HG03175 (cell line): ENCODE measurements at regions not wholly inside any gene's neighbourhood (a gene's known extent, or its start where the extent isn't known, plus 50 kb on each side); places are given as distances from the start of the nearest gene placed in this dataset.

ENCODE experiments used
- ATAC-seq: cut with Tn5 transposase; IDR thresholded peaks from one replicate; pipeline ENCODE4 v1.9.1; 2021; ENCODE audit warnings: mild to moderate bottlenecking, moderate library complexity; ENCODE audit not compliant: unreplicated experiment

DNA sequence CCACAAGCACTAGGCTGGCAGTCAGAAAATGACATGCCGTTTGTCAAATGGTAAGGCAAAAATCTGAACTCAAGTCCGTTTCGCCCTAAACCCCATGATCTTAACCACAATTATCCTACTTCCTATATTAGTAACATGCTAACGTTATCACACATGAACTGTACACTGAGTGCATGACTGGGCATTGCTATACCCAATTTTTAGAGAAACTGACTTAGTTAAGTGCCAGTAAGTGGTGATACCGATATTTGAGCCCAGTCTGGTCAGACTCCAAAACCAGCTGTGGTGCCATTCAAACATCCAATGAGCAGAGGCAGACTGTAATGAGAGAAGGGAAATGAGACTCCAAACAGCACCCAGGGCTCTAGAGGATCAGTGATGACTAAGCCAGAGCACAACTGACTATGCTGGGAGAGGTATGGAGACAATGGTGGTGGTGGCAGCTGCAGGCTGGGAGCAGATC, 311.7 kb upstream of the PKDCC start:
- peak; percentile 97 for ATAC-seq

DNA sequence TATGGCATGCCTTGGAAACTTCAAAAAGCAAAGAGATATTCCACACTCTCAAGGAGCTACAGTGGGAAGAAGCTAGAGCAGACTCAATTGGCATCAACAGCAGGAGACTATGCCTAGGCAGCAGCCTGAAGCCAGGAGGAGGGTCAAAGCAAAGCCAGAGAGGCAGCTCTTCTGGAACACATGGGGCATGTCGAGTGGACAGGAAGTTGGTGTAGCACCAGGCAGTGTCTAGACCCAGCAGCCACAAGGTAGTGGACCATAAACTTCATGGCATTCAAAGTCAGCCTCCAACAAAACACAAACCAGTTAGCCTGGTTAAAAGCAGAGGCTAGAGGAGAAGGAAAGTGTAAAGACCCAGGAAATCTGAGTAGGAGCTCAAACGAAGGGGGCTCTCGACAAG, 311.2 kb upstream of the PKDCC start:
- peak; percentile 40 for ATAC-seq

DNA sequence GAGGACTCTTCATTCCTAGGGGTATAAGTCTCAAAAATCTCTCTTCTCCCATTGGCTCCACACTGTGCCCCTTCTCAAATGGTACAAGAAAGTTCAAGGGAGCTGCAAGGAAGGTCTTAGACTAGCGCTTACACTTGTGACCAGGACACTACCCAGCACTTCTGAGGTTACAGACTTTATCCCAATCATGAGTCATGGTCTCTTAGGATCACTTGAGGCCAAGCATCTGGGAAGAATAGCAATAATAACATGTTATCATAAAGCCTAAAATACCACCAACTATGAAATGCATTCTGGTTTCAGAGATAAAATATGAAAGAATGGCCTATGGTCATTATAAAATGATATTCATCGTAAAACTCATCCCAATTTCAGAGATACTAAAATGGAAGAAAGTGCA, 309.9 kb upstream of the PKDCC start:
- ATAC-seq = no peak

DNA sequence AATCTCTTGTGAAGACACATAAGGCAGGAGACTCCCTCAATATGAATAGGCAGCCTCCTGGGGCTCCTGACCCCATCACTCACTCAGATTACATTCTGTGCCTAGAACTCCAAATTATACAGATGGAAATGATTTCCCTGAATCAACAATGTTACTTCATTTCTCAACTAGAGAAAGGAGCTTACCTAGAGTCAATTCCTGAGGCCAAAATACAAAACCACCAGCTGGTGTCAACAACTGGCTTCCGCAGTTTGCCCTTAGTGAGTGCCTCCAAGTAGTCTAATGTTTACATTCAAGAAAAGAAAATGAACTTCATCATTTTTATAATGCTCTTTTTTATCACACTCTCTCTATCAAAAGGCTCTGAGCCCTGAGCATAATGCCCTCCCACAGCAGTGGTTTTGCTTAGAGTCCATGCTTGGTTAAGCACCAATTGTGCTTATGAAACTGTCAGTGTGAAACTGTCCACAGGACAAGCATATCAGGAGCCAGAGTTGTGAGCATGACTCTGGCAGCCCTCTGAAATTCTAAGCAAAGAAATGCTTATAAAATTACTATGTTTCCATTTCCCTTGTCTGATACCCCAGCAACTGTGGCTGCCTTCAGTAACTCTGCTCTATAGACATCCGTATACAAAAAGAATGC, 305.7 kb upstream of the PKDCC start:
- peak; percentile 100 for ATAC-seq

DNA sequence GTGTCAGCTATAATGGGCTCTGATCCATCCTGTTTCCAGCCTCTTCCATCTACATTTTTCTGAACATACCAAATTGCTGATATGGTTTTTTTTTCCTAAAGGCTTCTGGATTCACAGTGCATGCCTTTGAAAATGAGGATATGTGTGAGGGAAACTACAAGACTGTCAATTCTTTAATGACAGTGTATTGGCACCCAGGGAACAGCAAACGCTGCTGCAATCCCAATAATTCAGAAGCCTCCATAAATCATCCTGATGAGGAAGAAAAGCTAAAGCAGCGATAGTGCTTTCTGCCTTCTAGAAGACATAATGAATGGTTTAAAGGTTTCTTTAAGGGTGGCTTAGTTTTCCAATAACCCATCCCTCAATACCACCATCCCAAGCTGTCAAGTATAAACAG, 304.5 kb upstream of the PKDCC start:
- no peak for ATAC-seq

DNA sequence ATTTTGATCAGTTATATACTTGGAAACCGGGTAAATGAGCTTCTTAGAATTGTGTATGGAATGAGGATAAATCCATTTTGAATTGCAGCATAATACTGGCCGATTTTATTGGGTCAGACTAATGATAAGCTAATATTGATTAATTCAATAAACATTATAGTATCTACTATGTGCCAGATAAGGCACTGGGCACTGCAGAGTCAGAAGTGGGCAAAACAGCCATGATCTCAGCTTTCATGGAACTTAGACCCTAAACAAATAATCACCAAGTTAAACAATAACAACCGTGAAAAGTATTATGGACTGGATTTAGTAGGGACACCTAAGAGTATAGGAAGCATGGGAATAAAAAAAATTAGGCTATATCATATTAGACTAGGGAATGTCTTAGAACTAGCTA, 297.0 kb upstream of the PKDCC start:
- no peak for ATAC-seq

DNA sequence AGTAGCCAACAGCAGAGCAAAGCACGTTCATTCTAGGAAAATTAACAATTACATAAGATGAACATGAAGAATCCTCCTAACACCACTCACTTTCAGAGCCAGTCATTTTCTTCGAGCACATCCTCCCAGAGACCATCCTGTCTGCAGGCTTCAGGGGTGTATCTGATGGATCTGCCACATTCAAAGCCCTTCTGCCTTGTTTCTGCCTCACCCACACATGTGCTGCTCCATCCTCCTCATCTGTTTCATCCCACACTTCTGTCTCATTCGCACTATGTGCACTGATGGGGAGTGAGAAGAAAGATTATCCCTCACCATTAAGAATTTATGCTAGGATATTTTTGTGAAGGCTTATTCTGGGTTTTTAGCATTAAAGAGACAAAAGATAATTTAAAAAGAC, 287.9 kb upstream of the PKDCC start:
- ATAC-seq = no peak

DNA sequence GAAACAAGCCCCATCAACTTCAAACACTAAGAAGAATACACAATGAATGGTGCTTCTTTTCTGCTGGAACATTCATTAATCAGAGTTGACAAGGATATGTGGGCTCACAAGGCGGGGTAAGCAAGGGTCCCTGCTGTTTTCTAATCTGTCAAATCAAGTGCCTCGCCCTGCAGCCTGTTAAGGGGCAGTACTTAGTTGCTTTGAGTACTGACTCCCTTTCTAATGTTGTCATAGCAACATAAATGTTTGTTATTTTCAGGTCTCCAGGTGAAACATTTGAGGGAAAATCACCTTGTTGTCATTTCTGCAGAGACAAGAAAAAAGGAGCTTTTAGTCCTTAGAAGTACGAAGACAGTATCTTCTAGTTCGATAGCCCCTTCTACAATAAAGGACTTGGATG, 284.7 kb upstream of the PKDCC start:
- ATAC-seq = no peak

DNA sequence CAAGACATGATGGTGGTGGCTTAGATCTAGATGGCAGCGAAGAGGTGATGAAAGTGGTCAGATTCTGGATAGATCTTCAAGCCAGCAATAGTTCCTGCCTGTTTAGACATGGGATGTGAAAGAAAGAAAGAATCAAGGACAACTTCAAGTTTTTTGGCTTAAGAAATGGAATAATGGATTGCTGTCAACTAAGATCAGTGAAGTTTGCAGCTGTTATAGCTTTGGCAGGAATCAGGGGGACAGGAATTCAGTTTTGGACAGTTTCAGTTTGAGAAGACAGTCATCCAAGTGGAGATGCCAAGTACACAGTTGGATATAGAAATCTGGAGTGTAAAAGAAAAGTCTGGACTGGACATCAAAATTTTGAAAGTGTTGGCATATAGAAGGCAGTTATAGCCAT, 283.7 kb upstream of the PKDCC start:
- ATAC-seq = no peak

DNA sequence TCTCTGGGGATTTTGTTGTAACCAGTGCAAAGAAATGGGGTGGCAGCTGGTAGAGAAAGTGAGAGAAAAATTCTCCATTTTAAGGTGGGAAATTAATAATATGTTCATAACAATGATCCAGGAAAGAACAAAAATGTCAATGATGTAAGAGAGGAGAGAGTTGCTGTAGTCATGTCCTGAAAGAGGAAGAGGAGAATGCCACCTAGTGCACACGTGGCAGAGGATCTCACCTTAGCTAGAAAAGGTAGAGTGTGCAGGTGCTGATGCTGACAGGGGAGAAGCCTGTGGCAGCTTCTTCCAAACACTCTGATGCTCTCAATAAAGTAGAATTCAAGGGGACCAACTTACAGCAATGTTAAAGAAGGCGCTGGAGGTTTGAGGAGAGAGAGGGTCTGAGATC, 282.9 kb upstream of the PKDCC start:
- no peak for ATAC-seq

DNA sequence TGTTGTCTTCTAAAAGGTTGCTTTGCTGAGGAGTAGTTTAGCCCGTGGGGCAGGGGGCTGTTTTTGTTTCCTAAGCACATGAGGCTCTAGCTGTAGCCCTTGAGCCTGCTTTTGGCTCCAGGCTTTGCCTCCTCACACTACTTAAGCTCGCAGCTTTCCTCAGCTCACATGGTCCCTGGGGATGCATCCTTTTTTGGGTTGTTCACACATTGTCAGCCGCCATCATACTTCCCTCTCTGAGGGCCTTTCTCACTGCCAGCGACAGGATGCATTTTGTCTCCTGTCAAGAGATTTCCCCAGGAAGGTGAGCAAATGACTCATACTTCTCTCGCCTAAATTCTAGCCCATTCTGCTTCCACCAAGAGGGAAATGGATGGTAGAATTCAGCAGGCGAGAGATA, 279.5 kb upstream of the PKDCC start:
- ATAC-seq = no peak

DNA sequence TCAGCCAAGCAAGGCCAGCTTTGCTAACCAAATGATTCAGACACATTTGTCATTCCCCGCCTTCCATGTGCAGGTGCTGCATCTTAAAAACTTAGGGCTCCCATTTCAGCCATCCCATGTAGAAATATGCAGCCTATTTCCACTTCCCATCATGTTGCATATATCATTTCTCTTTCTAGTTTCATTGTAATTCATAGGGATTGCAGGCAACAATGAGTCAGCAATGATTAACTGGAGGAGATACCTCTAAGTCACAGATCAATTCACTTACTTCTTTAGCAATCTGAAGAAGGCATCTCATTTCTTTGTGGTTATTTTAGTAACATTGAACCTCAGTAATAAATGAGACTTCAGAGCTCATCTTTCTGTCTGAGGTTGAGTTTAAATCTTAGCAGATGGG, 276.1 kb upstream of the PKDCC start:
- ATAC-seq = no peak

DNA sequence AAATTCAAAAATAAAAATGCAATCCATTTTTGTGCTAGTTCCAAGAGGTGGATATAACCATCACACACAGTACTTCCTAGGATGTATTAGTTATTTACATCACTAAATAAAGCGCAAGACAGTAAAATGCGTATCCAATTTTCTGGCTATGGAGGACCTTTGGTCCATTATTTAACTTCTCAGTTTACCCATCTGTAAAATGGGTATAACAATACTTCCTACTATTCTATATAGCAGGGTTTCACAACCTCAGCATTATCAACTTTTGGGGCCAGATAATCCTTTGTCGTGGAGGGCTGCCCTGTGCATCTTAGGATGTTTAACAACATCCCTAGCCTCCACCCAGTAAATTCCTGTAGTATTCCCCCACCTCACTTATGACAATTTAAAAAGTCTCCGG, 275.1 kb upstream of the PKDCC start:
- ATAC-seq = no peak

DNA sequence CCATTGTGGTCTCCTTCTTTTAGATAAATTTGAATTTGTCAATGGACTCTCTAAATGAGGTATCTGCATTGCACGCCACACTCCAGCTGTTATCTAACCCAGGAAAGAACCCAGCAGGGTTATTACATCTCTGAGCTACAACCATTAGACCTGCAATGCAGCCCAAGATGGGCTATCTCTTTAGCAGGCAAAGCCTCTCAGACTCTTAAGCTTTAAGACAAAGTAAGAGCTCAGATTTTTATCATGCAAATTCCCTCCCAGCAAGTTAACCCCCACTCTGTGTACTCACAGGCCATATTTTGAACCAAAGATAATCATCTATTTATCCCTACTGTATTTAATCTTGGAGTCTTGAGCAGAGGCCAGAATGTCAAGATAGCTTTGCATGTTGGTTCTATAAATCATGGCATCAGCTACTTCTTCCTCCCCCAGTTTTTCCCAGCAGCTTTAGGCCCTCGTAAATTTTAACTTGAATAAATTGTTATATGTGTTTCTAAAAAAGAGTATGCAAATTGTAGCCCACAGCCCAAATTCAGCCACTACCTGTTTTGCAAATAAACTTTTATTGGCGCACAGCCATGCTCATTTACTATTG, 273.7 kb upstream of the PKDCC start:
- no peak for ATAC-seq

DNA sequence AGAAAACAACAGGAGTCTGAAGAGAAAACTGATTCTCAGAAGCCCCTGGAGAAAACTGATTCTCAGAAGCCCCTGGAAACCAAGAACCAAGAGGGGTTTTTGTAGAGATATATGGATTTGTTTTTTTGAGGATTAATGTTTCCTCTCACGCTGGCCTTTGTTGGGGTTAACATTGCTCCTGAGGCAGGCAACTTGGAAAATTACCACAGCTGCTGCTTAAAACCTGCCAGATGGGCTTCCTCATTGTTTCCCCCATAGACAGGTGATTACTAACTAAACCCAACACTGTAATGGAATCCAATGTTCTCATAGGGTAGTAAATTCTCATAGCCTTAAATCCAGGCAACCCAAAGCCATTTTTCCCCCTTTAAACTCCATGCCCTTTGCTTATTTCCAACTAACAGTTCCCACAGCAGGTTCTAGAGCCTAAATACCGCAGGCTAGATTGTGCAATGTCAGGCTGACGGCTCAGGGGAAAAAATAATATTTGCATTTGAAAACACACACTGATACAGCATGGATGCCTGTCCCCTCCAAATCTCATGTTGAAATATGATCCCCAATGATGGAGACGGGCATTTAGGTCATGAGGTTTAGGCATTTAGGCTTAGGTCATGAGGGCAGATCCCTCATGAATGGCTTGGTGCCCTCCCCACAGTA, 272.3 kb upstream of the PKDCC start:
- no peak for ATAC-seq

DNA sequence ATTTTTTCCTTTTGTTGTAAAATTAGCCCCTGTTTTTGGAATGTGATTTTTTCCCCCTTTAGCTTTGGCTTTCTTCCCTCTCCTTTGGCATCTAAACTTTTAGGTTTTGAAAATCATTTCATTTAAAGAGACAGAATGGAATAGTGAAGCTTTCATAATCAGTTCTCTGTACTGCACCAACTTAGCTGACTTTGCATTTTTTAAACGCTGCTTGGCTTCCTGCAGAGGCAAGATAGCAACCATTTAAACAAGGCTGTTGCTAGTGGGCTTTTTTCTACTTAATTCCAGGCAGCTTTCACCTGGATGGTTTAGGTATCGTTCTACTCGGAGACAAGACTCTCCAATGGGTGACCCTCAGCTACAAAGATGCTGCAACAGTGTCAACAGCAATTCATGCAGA, 267.9 kb upstream of the PKDCC start:
- ATAC-seq = no peak

DNA sequence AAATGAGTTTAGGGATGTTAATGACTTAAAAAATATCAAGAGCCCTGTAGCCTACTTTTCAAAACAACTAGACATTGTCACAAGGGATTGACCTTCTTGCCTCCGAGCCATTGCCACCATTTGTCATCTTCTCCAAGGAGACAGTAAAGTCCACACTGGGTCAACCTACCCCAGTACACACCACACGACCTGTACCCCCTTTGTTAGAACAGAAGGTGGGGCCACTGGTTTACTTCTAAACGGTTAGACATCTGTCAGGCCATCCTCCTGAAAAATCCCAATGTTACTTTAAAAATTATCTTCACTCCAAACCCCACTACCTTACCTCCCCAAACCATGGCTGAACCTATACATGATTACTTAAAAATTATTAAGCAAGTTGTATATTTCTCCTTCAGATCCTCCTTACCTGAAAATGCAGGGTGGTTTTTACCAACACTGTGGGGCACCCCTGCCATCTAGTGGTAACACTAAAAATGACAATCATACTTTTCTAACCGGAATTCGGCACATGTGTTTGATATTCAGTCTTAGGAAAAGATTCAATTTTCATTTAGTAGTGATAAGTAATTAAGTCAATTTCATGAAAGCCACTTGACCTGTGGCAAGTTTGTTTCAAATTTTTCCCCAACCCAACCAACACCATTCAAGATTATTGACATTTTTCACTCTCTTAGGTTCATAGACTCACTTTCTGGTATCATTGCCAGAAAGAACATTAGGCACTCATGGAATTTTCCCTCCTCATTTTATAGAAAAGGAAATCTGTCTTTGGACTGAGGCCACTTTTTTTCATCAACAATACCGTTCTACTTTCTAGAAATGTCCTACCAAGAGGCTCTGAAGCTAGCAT, 265.3 kb upstream of the PKDCC start:
- peak; percentile 58 for ATAC-seq

DNA sequence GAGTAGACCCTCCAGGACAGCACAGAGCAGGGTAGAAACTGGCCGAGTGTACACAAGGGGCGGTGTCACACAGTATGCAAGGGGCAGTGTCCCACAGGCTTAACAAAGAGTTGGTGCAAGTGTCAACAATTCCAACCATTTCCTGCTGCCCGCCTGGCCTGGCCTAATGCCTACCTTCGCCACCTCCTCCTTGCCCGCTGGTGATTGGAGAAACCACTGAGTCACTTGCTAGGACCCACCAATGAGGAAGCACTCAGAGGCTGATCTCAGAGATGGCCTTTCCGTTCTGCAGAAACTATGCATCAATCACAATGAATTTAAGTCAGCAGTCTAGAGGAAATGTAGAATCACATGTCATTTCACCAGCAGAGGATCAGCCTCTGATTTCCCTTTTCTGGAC, 263.3 kb upstream of the PKDCC start:
- ATAC-seq = no peak

DNA sequence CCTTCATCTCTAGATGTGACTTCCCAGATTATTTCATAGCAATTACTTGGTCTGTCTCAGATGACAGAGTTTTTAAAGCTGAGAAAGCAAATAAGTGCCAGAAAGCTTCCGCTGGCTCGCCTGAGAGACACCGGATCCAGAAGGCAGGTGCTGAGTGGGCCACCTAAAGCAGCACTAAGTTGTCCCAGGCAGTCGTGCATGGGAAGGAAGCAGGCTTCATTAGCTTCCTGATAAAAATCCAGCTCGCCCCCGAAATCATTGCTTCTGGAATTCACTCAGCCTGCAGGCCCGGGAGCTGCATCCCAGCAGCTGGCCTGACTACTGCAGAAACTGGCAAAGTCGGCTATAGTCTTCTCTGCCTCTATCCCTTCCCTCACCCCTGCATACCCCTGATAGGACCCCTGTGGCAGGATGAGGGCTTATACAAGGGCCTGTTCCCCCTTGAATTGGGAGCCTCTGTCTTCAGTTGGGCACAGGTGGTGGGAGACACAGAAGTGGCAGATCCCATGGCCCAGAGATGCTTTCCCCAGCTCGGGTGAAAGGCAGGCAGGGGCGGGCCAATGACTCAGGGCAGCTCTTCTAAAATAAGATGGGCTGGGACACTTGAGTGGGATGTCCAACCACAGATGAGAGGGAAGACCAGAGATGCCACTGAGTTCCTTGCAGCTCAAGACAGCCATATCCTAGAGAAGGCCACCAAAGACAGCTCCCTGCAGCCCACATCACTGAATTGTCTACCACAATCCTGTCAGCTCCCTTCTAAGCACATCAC, 262.4 kb upstream of the PKDCC start:
- ATAC-seq = no peak

DNA sequence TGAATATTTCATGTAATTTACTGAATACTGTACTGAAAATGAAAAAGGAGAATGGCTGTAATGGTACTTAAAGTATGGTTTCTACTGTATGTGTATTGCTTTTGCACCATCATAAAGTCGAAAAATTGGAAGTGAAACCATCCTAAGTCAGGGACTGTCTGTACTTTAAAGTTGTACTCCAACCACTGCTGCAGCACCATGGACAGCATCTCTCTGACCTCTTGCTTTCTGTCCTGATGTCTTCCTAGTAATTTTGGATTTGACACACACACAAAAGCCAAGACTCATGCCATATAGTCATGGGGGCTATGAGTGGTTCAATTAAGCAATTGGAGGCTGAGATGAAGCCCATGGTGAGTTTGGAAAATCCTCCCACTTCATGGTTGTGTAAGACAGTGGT, 256.3 kb upstream of the PKDCC start:
- no peak for ATAC-seq

DNA sequence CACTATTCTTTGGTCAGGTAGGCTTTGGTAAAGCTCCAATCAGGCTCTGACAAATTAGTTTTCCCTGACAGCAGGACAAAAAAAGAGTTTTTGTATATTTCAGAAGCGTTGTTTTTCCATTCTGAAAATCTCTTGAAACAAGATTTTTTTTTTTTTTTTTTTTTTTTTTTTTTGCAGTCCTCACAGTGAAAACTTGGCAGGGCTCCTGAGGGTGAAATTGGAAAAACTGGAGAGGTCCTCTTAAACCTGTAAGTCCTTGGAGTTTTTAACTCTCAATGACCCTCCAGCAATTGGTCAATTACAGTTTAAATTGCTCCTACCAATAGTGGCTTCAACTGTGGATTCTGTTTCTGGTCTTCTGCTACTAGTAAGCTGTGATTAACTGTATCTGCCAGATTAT, 244.5 kb upstream of the PKDCC start:
- no peak for ATAC-seq
